ENCODE measurements at regions not wholly inside any gene's neighbourhood (a gene's known extent, or its start where the extent isn't known, plus 50 kb on each side); places are given as distances from the start of the nearest gene placed in this dataset.

GRCh38 chr18:30481871-30482270 lies 560.7 kb downstream of the DSC3 start:
- intact Hi-C loops (cut with DNase I) = no loop called here
- Histone ChIP-seq H3K9me3 (no peaks in the 10 kb centered on the region), H3K36me3 (no peaks in the 10 kb centered on the region), H3K27me3 (no peaks in the 10 kb centered on the region), H3K4me3 (no peak overlapping the region), H3K27ac (no peak overlapping the region), H3K4me1 (no peaks in the 10 kb centered on the region)
- TF ChIP-seq POLR2A (IDR thresholded peaks at IDR 0.05) = no peak
- TF ChIP-seq CTCF (IDR thresholded peaks at IDR 0.05) = no peak
- WGBS (ENCODE audit: insufficient coverage, low coverage, low lambda C conversion rate, missing lambda C conversion rate) = 48% methylated on average over 8 of the region's 8 CpGs
- DNase-seq (no peak), ATAC-seq (no peak)

- Histone ChIP-seq H3K36me3 (no peaks in the 10 kb centered on the region), H3K4me1 (no peaks in the 10 kb centered on the region), H3K27me3 (no peaks in the 10 kb centered on the region), H3K27ac (no peak overlapping the region), H3K4me3 (no peak overlapping the region), H3K9me3 (no peaks in the 10 kb centered on the region)
- TF ChIP-seq CTCF (IDR thresholded peaks at IDR 0.05) = no peak
- no peak for TF ChIP-seq POLR2A (IDR thresholded peaks at IDR 0.05)
- ATAC-seq (no peak), DNase-seq (no peak)
- WGBS (ENCODE audit: insufficient coverage, low coverage, low lambda C conversion rate, missing lambda C conversion rate) = 50% methylated on average over 4 of the region's 4 CpGs
- intact Hi-C loops (cut with DNase I) = no loop called here
Measured at GRCh38 chr18:30469091-30469490, 573.5 kb downstream of the DSC3 start.

- Histone ChIP-seq H3K4me1 (no peaks in the 10 kb centered on the region), H3K36me3 (no peaks in the 10 kb centered on the region), H3K9me3 (no peaks in the 10 kb centered on the region), H3K27ac (no peak overlapping the region), H3K4me3 (no peak overlapping the region), H3K27me3 (no peaks in the 10 kb centered on the region)
- TF ChIP-seq POLR2A (IDR thresholded peaks at IDR 0.05) (no peak), CTCF (IDR thresholded peaks at IDR 0.05) (no peak)
- DNase-seq (no peak), ATAC-seq (peak in 3 of 4 donors; percentile 18 to 31 (median 28))
- WGBS (ENCODE audit: insufficient coverage, low coverage, low lambda C conversion rate, missing lambda C conversion rate) = 46% methylated on average over 3 of the region's 3 CpGs
- intact Hi-C loops (cut with DNase I) = no loop called here
Measured at GRCh38 chr18:30465096-30465495, 577.4 kb downstream of the DSC3 start.

- H3K36me3 ChIP-seq = no peaks in the 10 kb centered on the region
- H3K27me3 ChIP-seq = no peaks in the 10 kb centered on the region
- H3K4me3 ChIP-seq = no peak overlapping the region
- intact Hi-C loops (cut with DNase I) = no loop called here
- 46% methylated on average over 1 of the region's 1 CpG for WGBS (ENCODE audit: insufficient coverage, low coverage, low lambda C conversion rate, missing lambda C conversion rate)
- no peaks in the 10 kb centered on the region for H3K4me1 ChIP-seq
- no peaks in the 10 kb centered on the region for H3K9me3 ChIP-seq
- TF ChIP-seq CTCF (IDR thresholded peaks at IDR 0.05) = no peak
- TF ChIP-seq POLR2A (IDR thresholded peaks at IDR 0.05) = no peak
- ATAC-seq = no peak
- no peak overlapping the region for H3K27ac ChIP-seq
- no peak for DNase-seq
Measured at GRCh38 chr18:30457156-30457555, 585.4 kb downstream of the DSC3 start.

GRCh38 chr18:30455741-30456140 lies 586.8 kb downstream of the DSC3 start:
- no peak for TF ChIP-seq POLR2A (IDR thresholded peaks at IDR 0.05)
- TF ChIP-seq CTCF (IDR thresholded peaks at IDR 0.05) = no peak
- H3K9me3 ChIP-seq = no peaks in the 10 kb centered on the region
- no peaks in the 10 kb centered on the region for H3K27me3 ChIP-seq
- H3K27ac ChIP-seq = no peak overlapping the region
- no peaks in the 10 kb centered on the region for H3K4me1 ChIP-seq
- intact Hi-C loops (cut with DNase I) = no loop called here
- DNase-seq (no peak), ATAC-seq (no peak)
- H3K36me3 ChIP-seq = no peaks in the 10 kb centered on the region
- no peak overlapping the region for H3K4me3 ChIP-seq
- WGBS (ENCODE audit: insufficient coverage, low coverage, low lambda C conversion rate, missing lambda C conversion rate) = 48% methylated on average over 2 of the region's 2 CpGs
